ENCODE measurements at regions not wholly inside any gene's neighbourhood (a gene's known extent, or its start where the extent isn't known, plus 50 kb on each side); places are given as distances from the start of the nearest gene placed in this dataset.

DNA sequence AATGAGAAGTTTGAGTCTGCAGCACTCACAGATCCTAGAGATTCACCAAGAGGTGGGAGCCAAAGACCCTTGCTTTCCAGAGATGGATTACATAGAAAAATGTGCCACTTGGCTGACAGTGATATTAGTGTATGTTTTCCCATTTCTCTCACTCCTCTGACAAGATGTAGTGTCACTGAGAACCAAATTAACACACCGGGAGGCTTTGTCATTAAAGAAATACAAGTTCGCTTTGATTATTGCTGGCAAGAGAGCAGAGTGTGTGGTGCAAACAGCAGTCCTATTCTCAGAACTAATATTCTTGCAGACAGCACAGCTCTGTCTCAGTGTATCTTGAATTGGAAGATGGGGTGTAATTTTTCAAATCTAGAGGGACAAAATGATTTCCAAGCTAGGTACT lies 171.6 kb upstream of the SETBP1 start:
- H3K36me3 Mint-ChIP-seq (ENCODE audit: unreplicated experiment) = no peaks in the 10 kb centered on the region
- H3K9me3 Mint-ChIP-seq (ENCODE audit: unreplicated experiment) = no peaks in the 10 kb centered on the region

DNA sequence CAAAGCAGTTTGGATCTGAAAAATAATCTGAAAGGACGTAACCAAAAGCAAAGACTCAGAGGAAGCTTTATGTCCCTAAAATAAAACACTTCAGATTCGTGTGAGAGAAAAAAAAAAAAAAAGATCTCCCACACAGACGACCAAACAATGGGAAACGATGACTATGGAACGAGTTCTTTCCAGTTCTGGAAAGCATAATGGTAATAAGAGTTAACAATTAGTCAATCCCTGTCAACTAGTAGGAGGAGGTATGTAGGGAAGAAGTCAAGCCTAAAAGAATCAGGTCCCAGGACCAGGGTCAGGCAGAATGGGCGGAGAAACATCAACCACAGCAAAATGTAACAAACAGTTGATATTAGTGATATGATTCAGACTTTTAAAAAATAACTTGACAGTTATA lies 170.3 kb upstream of the SETBP1 start:
- no peaks in the 10 kb centered on the region for H3K36me3 Mint-ChIP-seq (ENCODE audit: unreplicated experiment)
- no peak for DNase-seq
- H3K4me3 Mint-ChIP-seq (ENCODE audit: unreplicated experiment) = no peak overlapping the region
- H3K27me3 Mint-ChIP-seq (ENCODE audit: unreplicated experiment) = no peaks in the 10 kb centered on the region
- H3K4me1 Mint-ChIP-seq (ENCODE audit: low read depth, unreplicated experiment) = no peaks in the 10 kb centered on the region
- H3K27ac Mint-ChIP-seq (ENCODE audit: unreplicated experiment) = no peak overlapping the region
- TF ChIP-seq, protein P1, sequence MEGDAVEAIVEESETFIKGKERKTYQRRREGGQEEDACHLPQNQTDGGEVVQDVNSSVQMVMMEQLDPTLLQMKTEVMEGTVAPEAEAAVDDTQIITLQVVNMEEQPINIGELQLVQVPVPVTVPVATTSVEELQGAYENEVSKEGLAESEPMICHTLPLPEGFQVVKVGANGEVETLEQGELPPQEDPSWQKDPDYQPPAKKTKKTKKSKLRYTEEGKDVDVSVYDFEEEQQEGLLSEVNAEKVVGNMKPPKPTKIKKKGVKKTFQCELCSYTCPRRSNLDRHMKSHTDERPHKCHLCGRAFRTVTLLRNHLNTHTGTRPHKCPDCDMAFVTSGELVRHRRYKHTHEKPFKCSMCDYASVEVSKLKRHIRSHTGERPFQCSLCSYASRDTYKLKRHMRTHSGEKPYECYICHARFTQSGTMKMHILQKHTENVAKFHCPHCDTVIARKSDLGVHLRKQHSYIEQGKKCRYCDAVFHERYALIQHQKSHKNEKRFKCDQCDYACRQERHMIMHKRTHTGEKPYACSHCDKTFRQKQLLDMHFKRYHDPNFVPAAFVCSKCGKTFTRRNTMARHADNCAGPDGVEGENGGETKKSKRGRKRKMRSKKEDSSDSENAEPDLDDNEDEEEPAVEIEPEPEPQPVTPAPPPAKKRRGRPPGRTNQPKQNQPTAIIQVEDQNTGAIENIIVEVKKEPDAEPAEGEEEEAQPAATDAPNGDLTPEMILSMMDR (IDR thresholded peaks at IDR 0.05; ENCODE audit: partially characterized antibody, unreplicated experiment) = no peak
- H3K9me3 Mint-ChIP-seq (ENCODE audit: unreplicated experiment) = no peaks in the 10 kb centered on the region

More for the DNA sequence above, 171.6 kb upstream of the SETBP1 start:
- Mint-ChIP-seq H3K4me3 (ENCODE audit: unreplicated experiment) (no peak overlapping the region), H3K27me3 (ENCODE audit: unreplicated experiment) (no peaks in the 10 kb centered on the region), H3K4me1 (ENCODE audit: low read depth, unreplicated experiment) (no peaks in the 10 kb centered on the region), H3K27ac (ENCODE audit: unreplicated experiment) (no peak overlapping the region)
- TF ChIP-seq, protein P1 (IDR thresholded peaks at IDR 0.05; ENCODE audit: partially characterized antibody, unreplicated experiment) = no peak
- no peak for DNase-seq

DNA sequence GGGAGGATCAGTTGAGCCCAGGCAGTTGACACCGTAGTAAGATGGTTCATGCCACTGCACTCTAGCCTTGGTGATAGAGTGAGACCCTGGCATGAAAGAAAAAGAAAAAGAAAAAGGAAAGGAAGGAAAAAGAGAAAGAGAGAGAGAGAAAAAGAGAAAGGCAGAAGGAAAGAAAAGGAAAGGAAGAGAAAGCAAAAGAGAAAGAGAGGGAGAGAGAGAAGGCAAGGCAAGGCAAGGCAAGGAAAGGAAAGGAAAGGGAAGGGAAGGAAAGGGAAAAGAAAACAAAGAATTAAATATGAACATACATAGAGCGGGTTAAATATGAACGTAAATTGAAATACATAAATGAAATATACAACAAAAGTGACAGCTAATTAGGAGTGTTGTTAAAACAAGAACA lies 167.5 kb upstream of the SETBP1 start:
- no peaks in the 10 kb centered on the region for H3K36me3 Mint-ChIP-seq (ENCODE audit: unreplicated experiment)
- no peaks in the 10 kb centered on the region for H3K4me1 Mint-ChIP-seq (ENCODE audit: low read depth, unreplicated experiment)
- TF ChIP-seq, protein P1 (IDR thresholded peaks at IDR 0.05; ENCODE audit: partially characterized antibody, unreplicated experiment) = no peak
- no peaks in the 10 kb centered on the region for H3K9me3 Mint-ChIP-seq (ENCODE audit: unreplicated experiment)
- no peak overlapping the region for H3K4me3 Mint-ChIP-seq (ENCODE audit: unreplicated experiment)
- H3K27me3 Mint-ChIP-seq (ENCODE audit: unreplicated experiment) = no peaks in the 10 kb centered on the region
- no peak for DNase-seq
- no peak overlapping the region for H3K27ac Mint-ChIP-seq (ENCODE audit: unreplicated experiment)

DNA sequence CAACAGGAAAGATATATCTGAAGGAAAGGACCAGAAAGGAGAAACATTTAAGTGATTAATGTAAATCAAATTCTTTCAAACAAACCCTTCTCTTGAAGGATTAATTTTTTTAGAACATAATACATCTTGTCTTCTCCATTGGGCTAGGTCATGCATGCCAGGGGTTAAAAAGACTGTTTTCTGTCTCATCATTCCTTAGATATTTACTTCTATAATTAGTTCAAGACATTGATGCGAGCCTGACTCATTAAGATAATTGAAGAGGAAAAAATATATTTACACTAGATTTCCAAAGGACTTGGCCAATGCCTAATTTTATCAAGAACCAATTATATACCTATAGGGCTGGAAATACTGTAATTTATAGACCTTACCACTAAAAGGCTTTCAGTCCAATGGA lies 166.6 kb upstream of the SETBP1 start:
- DNase-seq = no peak
- no peaks in the 10 kb centered on the region for H3K9me3 Mint-ChIP-seq (ENCODE audit: unreplicated experiment)
- H3K4me1 Mint-ChIP-seq (ENCODE audit: low read depth, unreplicated experiment) = no peaks in the 10 kb centered on the region
- TF ChIP-seq, protein P1 (IDR thresholded peaks at IDR 0.05; ENCODE audit: partially characterized antibody, unreplicated experiment) = no peak
- no peaks in the 10 kb centered on the region for H3K27me3 Mint-ChIP-seq (ENCODE audit: unreplicated experiment)
- H3K4me3 Mint-ChIP-seq (ENCODE audit: unreplicated experiment) = no peak overlapping the region
- no peaks in the 10 kb centered on the region for H3K36me3 Mint-ChIP-seq (ENCODE audit: unreplicated experiment)
- H3K27ac Mint-ChIP-seq (ENCODE audit: unreplicated experiment) = no peak overlapping the region

DNA sequence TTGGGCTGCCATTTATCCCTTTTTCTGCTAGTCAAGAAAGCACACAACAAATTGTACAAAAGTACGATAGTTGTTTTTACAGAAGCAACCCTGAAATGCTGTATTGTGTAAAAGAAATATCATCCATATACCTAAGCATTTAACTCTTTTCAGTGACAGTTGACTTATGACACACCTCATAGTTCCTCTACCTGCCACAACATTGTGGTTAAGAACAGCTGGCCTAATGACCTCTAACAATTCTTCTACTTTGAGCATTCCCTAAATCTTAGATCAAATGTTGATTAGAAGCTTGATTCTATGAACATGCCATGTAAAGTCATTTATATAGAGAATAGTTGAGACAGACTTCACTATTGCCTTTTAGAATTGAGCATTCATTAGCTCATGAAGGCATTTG lies 165.9 kb upstream of the SETBP1 start:
- no peak for DNase-seq
- no peaks in the 10 kb centered on the region for H3K4me1 Mint-ChIP-seq (ENCODE audit: low read depth, unreplicated experiment)
- no peaks in the 10 kb centered on the region for H3K27me3 Mint-ChIP-seq (ENCODE audit: unreplicated experiment)
- TF ChIP-seq, protein P1 (IDR thresholded peaks at IDR 0.05; ENCODE audit: partially characterized antibody, unreplicated experiment) = no peak
- no peak overlapping the region for H3K4me3 Mint-ChIP-seq (ENCODE audit: unreplicated experiment)
- no peaks in the 10 kb centered on the region for H3K36me3 Mint-ChIP-seq (ENCODE audit: unreplicated experiment)
- H3K27ac Mint-ChIP-seq (ENCODE audit: unreplicated experiment) = no peak overlapping the region
- no peaks in the 10 kb centered on the region for H3K9me3 Mint-ChIP-seq (ENCODE audit: unreplicated experiment)

All from glutamatergic neuron (in vitro differentiated cells).